UCSD-AML1 (cell line): ENCODE measurements at regions not wholly inside any gene's neighbourhood (a gene's known extent, or its start where the extent isn't known, plus 50 kb on each side); places are given as distances from the start of the nearest gene placed in this dataset.
A peak's percentile ranks its signal among the peaks of the same experiment; 100 is the strongest.

ENCODE experiments used
- DNase-seq: peaks from one replicate; lab custom pipeline; 2025; ENCODE audit not compliant: unreplicated experiment; lab: John Stamatoyannopoulos, UW

DNA sequence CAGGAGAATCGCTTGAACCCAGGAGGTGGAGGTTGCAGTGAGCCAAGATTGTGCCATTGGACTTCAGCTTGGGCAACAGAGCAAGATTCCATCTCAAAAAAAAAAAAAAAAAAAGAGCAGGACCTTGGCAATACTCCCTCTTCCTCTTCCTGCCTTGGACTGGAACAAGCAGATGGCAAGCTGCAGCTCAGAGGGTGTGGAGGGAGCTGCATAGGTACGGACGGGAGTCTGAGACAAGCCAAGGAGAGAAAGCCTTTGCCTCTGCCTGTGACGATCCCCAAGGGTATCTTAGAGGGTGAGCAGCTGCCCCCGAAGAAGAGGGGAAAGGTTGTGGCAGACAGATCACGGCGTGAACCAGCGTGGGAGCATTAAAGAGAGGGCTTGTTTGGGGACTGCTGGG lies 109.2 kb downstream of the AIPL1 start:
- DNase-seq, result no peak

DNA sequence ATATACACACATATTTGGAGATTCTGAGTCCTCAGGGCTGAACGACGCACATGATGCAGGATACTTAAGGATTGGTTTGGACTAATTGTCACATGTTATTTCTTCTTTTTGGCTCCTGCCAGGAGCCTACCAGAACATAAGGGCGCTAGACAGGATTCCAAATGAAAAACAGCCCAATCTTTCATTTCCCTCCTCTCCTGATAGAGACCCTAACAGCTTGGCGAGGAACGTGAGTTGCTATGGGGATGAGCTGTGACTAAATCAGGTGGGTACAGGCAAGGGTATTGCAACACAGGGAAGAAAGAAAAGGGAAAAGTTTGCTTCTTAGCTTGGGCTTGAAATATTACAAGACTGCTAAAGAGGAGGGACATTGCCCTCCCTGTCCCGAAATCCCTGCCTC lies 109.9 kb downstream of the AIPL1 start:
- DNase-seq, result no peak

DNA sequence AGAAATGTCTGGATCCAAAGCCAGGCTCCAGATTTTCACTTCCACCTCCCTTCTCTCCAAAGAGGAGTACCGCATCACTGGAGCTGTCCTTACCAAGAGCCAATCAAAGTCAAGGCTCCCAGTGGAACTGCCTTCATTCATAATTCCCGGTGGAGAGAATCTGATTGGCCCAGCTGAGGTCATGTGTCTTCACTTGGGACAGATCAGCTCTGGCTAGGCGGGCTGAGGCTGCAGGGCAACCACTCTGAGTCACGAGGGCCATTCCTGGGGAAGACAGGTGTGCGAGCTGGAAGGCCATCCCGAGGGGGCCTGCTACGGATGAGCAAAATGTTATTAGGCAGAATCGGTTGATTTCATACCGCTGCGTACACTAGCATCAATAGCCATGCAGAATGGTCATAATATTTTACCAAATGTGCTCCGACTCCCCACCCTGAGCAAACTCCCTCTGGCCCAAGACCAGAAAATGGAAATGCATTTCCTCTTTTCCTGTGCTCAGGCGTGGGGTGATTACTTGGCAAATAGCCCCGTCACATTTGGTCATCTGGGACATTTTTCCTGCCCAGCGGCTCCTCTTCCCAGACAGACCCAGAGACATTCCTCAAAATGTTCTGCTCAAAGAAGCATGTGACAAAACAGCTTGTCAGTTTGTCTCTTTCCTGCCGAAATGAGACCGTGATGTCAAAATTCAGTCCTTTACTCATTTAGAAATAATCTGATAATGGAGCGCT lies 111.1 kb downstream of the AIPL1 start:
- DNase-seq, result no peak

DNA sequence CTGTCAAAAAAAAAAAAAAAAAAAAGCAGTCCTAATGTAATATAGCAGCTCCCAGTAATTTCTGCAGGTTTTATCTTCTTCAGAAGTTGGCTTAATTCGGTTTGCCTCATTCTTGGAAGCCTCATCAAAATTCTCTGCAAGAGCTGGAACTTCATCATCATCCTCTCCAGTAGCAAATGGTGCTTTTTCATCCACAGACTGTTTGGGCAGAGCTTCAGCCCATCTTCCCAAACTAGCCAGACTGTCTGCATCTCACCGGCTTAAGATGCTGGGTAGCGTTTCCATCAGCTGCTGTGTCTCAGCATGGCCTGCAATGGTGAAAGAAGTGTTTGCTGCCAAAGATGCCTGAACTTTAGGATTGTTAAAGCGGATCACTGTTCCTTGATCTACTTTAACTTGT lies 112.6 kb downstream of the AIPL1 start:
- DNase-seq, result no peak

DNA sequence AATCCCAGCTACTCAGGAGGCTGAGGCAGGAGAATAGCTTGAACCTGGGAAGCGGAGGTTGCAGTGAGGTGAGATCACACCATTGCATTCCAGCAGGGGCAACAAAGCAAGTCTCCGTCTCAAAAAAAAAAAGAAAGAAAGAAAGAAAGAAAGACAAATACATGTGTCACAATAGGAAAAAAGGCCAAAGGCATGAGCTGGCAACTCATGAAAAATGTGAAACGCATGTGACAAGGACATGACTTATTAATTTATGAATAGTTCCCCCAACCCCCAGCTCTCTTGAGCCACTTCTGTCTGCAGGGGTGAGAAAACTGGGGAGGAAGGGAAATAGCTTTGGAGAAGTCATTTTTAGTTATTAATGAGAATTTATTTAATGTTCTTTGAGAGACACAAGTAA lies 120.6 kb downstream of the AIPL1 start:
- DNase-seq, result no peak

DNA sequence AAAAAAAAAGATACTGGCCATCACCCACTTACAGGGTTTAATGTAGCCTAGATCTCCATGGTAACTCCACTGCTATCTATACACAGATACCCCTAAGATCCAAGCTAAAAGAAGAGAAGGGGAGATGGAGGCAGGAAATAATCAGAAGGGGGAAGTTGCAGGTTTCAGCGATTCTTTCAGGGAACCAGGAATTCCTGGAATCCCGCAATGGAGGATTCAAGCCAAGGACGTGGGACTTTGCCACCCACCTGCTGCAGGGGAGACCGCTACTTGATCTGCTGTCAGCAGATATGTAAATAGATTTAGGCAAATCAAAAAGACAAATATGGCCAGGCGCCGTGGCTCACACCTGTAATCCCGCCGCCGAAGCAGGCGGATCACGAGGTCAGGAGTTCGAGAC lies 121.1 kb downstream of the AIPL1 start:
- DNase-seq, result no peak

DNA sequence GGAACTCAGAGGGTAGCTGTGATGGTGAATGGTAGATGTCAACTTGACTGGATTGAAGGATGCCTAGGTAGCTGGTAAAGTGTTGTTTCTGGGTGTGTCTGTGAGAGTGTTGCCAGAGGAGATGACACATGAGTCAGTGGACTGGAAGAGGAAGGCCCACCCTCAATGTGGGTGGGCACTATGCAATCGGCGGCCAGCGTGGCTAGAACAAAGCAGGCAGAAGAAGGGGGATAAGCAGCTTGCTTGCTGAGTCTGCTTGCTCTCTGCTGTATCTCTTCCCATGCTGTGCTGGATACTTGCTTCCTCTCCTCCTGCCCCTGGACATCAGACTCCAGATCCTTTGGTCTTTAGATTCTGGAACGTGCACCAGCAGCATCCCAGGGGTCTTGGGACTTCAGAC lies 128.1 kb downstream of the AIPL1 start:
- DNase-seq, result no peak

DNA sequence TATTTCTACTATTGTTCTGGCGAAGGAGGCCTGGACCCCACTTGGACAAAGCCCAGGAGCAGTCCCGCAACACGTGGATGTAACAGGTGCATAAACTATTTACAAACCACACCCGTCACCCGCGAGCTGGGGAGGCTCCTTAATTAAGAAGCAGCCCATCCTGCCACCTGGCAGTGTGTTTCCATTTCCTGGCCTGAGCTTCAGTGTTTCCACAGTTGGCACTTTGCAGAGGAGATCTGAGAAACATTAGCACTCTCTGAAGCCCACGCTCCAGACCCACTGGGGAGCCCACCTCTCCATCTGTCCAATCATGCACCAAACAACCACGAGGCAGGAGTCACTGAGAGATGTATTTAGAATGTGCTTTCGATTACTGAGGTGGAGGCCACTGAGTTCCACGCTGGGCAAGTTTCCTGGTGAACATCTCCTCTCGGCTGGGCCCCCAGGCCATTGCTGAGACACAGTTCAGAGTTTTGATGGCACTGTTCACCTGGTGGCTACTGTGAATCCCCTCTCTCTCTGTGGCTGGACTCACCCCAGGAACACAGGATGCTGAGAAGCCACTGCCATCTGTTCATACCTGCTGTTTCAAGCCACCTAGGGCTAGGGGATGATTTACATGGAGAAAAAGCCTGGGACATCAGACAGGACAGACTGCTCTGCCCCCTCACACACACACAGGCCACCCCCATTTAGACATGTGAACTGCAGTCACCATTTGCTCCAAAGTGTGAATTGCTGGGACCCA lies 129.1 kb downstream of the AIPL1 start:
- DNase-seq, result no peak

DNA sequence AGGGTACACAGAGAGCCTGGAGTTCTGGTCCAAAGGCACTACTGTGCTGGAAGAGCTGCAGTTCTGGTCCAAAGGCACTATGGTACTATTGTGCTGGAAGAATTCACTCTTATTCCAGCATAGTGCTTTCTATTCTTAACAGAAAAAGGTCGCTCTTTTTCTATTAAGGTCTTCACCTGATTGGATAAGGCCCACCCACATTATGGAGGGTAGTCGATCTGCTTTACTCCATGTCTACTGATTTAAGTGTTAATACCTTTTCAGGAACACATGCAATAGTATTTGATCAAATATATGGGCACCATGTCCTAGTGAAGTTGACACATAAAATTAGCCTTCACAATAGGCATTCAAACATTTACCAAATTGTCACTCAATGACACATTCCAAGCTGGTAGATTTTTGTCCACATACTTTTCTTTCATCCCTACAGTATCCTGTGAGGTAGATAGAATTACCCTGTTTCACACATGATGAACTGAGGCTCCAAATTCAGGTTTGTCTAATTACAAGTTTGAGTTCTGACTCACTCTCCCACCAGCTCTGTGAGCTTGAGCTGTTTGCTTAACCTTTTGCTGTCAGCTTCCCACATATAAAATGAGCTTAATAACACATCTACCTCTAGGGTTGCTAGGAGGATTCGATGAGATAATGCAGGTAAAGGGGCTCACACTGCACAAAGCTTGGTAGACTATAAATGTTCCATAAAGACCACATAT lies 129.9 kb downstream of the AIPL1 start:
- no peak for DNase-seq

DNA sequence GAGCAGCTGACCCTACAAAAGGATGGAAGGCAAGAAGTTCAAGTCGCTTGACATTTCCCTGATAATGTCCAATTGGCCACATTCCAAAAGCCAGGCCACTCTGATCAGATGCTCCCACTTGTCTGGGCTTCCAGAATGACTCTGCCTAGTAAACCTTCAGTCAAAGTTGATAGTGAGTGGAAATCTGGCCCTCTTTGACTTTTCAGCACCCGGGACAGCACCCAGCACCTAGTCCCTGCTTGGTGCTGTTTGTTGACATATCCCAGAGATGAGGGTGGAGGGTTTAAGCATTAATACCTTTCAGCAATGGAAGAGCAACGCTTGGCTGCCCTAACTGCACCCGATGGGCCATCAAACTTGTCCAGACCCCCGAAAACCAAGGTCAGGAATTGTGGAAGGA lies 131.3 kb downstream of the AIPL1 start:
- peak; percentile 17 for DNase-seq

DNA sequence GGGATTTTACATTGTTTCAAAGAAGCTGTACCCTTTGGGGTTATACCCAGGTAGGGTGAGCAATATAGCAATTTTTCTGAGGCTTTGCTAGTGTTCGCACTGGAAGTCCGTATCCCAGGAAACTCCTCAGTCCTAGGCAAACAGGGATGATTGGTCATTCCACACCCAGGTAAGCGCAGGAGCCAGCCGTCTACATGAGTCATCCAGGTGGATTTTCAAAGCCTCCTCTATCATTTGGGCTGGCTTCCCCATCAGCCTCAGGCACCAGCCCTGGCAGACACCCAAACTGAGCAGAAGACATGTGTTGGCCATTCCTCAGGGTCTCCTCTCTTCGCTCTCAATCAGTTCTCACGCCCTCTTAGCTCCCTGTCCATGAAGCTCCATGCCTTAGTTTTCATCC lies 135.6 kb downstream of the AIPL1 start:
- DNase-seq, result no peak

DNA sequence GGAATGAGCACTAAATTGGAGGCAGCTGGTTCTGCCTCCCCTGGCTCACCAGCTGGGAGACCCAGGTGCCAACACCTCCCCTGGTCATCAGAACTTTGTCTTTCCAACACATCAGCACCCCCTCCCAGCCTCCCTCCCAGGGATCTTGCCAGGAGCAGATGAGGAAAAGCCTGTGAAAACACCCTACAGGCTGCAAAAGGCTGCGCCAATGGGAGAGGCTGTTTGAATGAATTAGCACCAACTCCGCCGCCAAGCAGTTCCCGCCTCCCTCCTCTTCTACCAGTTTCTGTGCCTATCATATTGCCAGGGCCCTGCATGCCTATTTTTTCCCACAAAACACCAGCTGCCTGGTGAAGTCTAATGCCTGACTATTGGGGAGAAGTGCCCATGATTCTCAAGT lies 137.0 kb downstream of the AIPL1 start:
- no peak for DNase-seq

DNA sequence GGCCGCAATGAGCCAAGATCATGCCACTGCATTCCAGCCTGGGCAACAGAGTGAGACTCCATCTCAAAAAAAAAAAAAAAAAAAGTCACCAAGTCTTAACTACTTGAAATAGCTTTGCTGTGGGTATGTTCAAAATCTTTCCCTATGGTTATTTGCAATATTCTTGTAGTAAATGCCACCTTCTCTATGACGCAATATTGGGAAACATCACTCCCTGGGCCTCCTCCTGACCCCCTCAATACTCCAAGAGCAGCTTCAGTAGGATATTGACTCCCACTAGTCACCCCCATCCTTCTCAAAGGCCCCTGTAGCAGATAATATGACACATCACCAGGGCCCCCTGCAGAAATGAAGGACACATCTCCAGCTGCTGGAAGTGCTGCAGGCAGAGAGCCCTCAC lies 137.8 kb downstream of the AIPL1 start:
- no peak for DNase-seq

DNA sequence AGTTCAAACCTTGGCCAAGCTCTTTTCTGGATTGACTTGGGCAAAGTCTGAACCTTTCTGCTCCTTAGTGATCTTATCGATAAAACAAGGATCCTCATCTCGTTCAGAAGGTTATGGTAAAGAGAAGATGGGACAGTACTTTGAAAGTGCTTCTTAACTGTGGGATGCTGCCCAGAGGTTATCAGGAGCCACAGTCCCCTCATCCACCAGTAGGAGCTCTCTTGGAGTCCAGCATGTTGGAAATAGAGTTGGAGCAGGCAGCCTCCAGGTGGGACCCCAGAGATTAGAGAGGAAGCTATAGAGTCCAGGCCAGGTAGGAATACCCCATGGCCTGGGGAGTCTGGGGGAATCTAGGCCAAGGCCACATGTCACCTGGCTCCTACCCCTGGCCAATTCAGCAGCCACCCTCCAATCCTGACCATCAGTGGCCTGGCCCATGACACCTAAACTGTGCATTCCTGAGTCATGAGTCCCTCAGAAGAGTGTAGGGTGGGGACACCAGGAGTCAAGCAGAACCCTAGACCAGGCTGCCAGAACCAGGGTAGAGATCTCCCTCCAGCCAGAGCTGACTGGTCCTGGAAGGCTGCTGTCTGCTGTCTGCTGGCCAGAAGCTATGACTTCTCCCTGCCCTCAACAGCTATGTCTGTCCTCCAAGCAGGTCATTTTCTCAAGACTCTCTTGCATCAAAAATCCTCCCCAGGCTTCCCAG lies 144.3 kb downstream of the AIPL1 start:
- DNase-seq, result no peak

DNA sequence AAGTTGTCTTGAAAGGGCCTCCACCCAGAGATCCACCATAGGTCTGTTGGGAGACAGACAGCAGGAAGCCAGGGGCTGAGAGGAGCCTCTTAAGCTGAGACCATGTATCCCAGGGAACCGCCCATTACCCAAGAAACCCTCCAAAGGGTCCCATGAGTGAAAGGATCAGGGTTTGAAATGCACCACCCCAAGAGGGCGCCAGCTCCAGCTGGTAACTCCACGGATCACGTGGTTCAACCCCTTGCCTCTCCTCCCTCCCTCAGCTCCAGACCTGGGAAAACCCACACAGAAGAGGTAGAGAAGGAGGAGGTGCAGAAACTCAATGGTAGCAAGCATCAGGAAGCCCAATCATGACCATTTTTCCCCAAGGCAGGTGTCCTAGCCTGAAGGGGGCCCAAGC lies 148.7 kb downstream of the AIPL1 start:
- DNase-seq, result no peak

DNA sequence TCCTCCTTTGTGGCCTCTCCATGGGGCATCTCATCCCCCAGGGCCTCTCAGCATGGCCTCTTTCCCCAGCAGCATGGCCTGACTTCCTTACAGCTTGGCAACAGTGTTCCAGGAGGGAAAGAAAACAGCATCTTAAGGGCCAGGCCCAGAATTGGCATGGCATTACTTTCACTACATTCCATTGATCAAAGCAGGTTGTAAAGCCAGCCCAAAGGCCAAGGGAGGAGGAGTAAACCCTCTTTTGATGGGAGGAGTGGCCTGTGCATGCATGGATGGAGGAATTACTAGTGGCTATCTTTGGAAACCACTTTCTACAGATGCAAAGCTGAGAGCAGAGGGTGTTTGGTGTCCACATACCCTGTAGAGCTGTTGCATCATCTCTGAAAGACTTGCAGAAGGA lies 149.4 kb downstream of the AIPL1 start:
- no peak for DNase-seq

DNA sequence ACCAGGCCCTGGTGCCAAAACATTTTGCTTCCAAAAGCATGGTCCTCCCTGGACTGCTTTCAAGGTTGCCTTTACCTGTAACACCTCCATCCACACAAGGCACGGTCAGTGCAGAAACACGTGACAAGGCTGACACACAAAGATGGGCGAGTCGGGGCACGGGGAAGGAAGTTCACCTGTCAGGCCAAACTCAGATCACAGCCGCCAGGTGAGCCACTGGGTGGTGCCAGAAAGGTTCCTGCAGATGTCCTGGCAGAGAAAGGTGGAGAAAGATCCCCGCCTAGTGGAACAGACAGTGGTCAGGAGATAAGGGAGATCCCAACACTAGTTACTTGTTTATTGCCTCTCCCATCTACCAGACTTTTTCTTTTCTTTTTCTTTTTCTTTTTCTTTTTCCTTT lies 155.3 kb downstream of the AIPL1 start:
- no peak for DNase-seq

DNA sequence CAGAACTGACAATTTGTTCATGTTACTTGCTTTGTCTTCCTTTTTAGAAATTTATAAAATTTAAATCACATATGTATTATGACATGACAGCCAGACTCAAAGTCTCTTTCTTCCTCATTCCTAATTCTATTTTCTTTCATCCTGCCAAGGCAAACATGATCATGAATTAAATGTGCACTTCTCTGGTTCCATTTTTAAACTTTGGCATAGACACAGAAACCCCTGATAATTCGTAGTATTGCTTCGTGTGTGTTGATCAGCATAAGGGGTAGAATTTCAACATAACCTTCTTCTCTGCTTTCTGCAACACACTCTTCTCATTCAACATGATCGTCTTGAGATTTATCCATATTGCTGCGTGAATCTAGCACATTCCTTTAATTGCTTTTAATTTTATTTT lies 156.5 kb downstream of the AIPL1 start:
- no peak for DNase-seq

DNA sequence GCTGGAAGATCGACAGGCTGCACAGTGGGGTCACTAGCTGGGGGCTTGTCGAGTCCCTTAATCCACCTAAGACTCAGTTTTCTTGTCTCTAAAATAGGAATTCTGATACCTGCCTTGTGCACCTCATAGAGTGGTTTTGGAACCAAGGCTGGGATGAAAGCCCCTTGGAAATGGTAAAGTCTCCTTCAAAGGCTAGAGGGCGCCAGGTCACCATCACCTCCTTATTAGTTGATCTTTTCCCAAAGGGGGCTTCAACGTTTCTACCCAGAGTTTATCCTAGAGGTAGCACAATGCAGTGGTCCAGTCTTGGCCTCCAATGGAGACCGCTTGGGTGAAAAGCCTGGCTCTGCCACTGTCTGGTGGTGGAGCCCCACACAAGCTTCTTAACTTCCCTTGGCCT lies 158.2 kb downstream of the AIPL1 start:
- DNase-seq, result no peak

DNA sequence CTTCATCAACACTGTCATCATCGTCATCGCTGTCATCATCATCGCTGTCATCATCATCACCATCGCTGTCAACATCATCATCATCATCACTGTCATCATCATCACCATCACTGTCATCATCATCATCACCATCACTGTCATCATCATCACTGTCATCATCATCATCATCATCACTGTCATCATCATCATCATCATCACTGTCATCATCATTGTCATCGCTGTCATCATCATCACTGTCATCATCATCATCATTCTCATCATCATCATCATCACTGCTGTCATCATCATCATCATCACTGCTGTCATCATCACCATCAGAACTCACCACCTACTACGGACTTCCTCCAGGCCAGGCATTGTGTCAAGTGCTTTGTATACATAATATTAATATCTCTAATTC lies 160.6 kb downstream of the AIPL1 start:
- DNase-seq, result no peak

DNA sequence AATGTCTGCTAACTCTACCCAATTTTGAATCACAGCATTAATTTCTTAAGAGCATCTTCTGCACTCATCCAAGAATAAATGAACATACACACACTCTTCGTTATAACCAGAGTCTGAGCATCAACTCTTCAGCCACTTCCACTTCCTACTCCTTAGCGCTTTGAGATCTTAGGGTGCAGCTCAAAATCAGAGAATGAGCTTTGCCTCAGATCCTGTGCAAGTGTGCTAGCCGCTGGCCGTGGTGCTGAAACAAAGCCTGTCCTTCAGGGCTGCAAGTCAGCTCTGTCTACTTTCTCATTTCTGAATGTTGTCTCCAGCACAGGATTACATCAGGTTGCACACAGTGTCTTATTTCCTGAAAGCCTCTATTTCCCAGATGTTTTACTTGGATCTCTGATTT lies 165.4 kb downstream of the AIPL1 start:
- DNase-seq, result peak; percentile 38

DNA sequence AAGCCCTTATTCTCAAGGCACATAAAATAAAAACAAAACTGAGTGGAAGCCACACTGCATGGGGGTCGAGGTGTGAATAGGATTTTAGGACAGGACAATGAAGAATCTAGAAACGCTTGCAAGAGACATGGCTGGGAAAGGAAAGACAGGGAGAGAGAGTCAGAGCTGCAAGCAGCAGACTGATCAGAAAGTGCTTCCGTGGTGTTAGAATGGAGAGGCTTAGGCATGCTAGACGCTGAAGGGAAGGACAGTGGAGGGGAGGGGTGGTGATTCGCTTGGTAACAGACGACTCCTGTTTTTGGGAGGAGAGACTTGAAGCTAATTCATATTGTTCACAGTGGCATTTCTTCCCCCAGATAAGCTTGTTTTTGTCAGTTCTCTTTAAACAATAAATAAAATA lies 173.5 kb downstream of the AIPL1 start:
- no peak for DNase-seq
